KMS-11 (cell line): ENCODE measurements at regions not wholly inside any gene's neighbourhood (a gene's known extent, or its start where the extent isn't known, plus 50 kb on each side); places are given as distances from the start of the nearest gene placed in this dataset.

Source experiments
- H2AFZ ChIP-seq: fragments of 200-600 bp; sonication (generic); 2 replicates; pipeline ENCODE4 v1.6.1; 2016; ENCODE audit warnings: antibody characterized with exemption, mixed run types, low read depth
- H3K27ac ChIP-seq: fragments of 200-600 bp; sonication (generic); 2 replicates; pipeline ENCODE4 v1.6.1; 2016; ENCODE audit warnings: mild to moderate bottlenecking, mixed run types
- H3K27me3 ChIP-seq: fragments of 200-600 bp; sonication (generic); 2 replicates; pipeline ENCODE4 v1.6.1; 2017; ENCODE audit warnings: mild to moderate bottlenecking, low read depth, mixed run types, moderate library complexity; ENCODE audit not compliant: insufficient read depth
- H3K36me3 ChIP-seq: fragments of 200-600 bp; sonication (generic); 2 replicates; pipeline ENCODE4 v1.6.1; 2017; ENCODE audit warnings: mild to moderate bottlenecking, mixed run types; ENCODE audit not compliant: insufficient read depth
- H3K4me1 ChIP-seq: fragments of 200-600 bp; sonication (generic); 2 replicates; pipeline ENCODE4 v1.6.1; 2016; ENCODE audit warnings: mild to moderate bottlenecking, low read depth, mixed run types; ENCODE audit not compliant: poor library complexity, severe bottlenecking
- H3K4me2 ChIP-seq: fragments of 200-600 bp; sonication (generic); 2 replicates; pipeline ENCODE4 v1.7.0; 2016; ENCODE audit warnings: mild to moderate bottlenecking, mixed run types
- H3K4me3 ChIP-seq: fragments of 200-600 bp; sonication (generic); IDR thresholded peaks from 2 replicates; pipeline ENCODE4 v1.6.1; 2017; ENCODE audit warnings: low read depth, low read length, mixed read lengths; ENCODE audit not compliant: insufficient read depth
- H3K79me2 ChIP-seq: fragments of 200-600 bp; sonication (generic); 2 replicates; pipeline ENCODE4 v1.6.1; 2016; ENCODE audit warnings: low read depth, mixed run types; ENCODE audit not compliant: insufficient read depth
- H3K9ac ChIP-seq: fragments of 200-600 bp; sonication (generic); 2 replicates; pipeline ENCODE4 v1.6.1; 2016; ENCODE audit warnings: mild to moderate bottlenecking, mixed run types
- H4K20me1 ChIP-seq: fragments of 200-600 bp; sonication (generic); 2 replicates; pipeline ENCODE4 v1.6.1; 2016; ENCODE audit warnings: mild to moderate bottlenecking, mixed run types; ENCODE audit not compliant: insufficient read depth
- TF ChIP-seq, protein P1 (sequence below): fragments of 200-600 bp; sonication (generic); conservative IDR thresholded peaks from 2 replicates; pipeline ENCODE4 v1.6.1; 2017; ENCODE audit warnings: low read depth, mild to moderate bottlenecking, antibody characterized with exemption, low read length, moderate library complexity, mixed read lengths

DNA sequence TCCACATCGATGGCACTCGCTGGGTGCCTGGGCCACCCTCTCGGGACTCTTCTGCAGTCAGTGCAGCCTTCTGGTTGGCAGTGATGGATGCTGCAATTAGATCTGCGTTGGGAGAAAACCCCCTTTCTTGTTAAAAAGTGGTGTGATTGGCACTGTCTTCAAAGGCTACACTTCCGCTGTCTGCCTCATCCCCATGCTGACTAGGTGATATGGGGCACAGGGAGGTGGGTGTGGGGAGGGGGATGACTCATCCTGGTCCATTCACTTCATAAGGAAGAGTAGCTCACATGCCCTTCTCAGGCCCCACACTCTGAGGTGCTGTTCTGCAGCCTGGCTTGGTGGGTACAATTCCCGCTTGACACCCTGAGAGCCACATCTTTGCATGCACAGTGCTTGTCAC is 77.4 kb downstream of the THNSL2 start:
- Histone ChIP-seq H3K27ac (no peak overlapping the region), H3K27me3 (no peaks in the 10 kb centered on the region), H3K79me2 (no peaks in the 10 kb centered on the region), H4K20me1 (no peaks in the 10 kb centered on the region), H3K36me3 (no peaks in the 10 kb centered on the region), H3K9ac (no peak overlapping the region), H3K4me2 (no peak overlapping the region), H3K4me3 (no peak overlapping the region), H2AFZ (no peak overlapping the region), H3K4me1 (no peaks in the 10 kb centered on the region)
- TF ChIP-seq, protein P1, sequence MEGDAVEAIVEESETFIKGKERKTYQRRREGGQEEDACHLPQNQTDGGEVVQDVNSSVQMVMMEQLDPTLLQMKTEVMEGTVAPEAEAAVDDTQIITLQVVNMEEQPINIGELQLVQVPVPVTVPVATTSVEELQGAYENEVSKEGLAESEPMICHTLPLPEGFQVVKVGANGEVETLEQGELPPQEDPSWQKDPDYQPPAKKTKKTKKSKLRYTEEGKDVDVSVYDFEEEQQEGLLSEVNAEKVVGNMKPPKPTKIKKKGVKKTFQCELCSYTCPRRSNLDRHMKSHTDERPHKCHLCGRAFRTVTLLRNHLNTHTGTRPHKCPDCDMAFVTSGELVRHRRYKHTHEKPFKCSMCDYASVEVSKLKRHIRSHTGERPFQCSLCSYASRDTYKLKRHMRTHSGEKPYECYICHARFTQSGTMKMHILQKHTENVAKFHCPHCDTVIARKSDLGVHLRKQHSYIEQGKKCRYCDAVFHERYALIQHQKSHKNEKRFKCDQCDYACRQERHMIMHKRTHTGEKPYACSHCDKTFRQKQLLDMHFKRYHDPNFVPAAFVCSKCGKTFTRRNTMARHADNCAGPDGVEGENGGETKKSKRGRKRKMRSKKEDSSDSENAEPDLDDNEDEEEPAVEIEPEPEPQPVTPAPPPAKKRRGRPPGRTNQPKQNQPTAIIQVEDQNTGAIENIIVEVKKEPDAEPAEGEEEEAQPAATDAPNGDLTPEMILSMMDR, result no peak

DNA sequence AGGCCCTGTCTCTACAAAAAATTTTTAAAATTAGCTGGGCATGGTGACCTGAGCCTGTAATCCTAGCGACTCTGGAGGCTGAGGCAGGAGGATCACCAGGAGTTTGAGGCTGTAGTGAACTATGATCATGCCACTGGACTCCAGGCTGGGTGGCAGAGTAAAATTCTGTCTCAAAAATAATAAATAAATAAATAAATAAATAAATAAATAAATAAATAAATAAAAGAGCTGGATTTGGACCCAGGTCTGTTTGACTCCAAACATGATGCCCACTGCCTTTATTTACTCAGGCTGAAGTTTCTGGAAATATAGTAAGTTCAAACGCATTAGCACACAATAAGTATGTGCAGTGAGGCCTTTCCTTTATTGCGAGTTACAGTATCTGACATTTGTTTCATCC is 75.0 kb downstream of the THNSL2 start:
- TF ChIP-seq, protein P1, result no peak
- no peak overlapping the region for H3K9ac ChIP-seq
- no peaks in the 10 kb centered on the region for H3K79me2 ChIP-seq
- no peak overlapping the region for H3K27ac ChIP-seq
- no peak overlapping the region for H3K4me3 ChIP-seq
- H3K4me2 ChIP-seq, result no peak overlapping the region
- peaks cover 14% of the 10 kb centered on the region for H3K4me1 ChIP-seq
- no peaks in the 10 kb centered on the region for H3K36me3 ChIP-seq
- H3K27me3 ChIP-seq, result no peaks in the 10 kb centered on the region
- no peaks in the 10 kb centered on the region for H4K20me1 ChIP-seq
- H2AFZ ChIP-seq, result no peak overlapping the region

GRCh38 chr2:88239781-88240180 is 69.6 kb downstream of the THNSL2 start:
- H3K36me3 ChIP-seq, result no peaks in the 10 kb centered on the region
- no peaks in the 10 kb centered on the region for H3K79me2 ChIP-seq
- no peak overlapping the region for H3K9ac ChIP-seq
- peaks cover 55% of the 10 kb centered on the region for H3K4me1 ChIP-seq
- peak overlapping the region; percentile 33 for H2AFZ ChIP-seq
- no peaks in the 10 kb centered on the region for H4K20me1 ChIP-seq
- peak overlapping the region; percentile 26 for H3K4me3 ChIP-seq
- peak overlapping the region; percentile 33; the same call in 1 of the 2 replicates for H3K27ac ChIP-seq
- no peaks in the 10 kb centered on the region for H3K27me3 ChIP-seq
- H3K4me2 ChIP-seq, result peak overlapping the region; percentile 77
- TF ChIP-seq, protein P1, result no peak

GRCh38 chr2:88236666-88237065 is 66.5 kb downstream of the THNSL2 start:
- no peaks in the 10 kb centered on the region for H3K36me3 ChIP-seq
- no peak overlapping the region for H3K4me2 ChIP-seq
- no peak overlapping the region for H3K9ac ChIP-seq
- no peaks in the 10 kb centered on the region for H4K20me1 ChIP-seq
- H3K4me3 ChIP-seq, result no peak overlapping the region
- no peak overlapping the region for H3K27ac ChIP-seq
- TF ChIP-seq, protein P1, result no peak
- no peaks in the 10 kb centered on the region for H3K79me2 ChIP-seq
- H3K4me1 ChIP-seq, result peaks cover 65% of the 10 kb centered on the region
- no peak overlapping the region for H2AFZ ChIP-seq
- no peaks in the 10 kb centered on the region for H3K27me3 ChIP-seq
